CD14-positive monocyte (primary cell): ENCODE measurements at regions not wholly inside any gene's neighbourhood (a gene's known extent, or its start where the extent isn't known, plus 50 kb on each side); places are given as distances from the start of the nearest gene placed in this dataset.

Experiments
- DNase-seq, 3 donors: peaks; one replicate each; pipeline ENCODE4 v3.0.0-alpha.2; 2011 to 2022
- H2AFZ ChIP-seq: 2 replicates; pipeline ENCODE4 v1.6.0; 2012; ENCODE audit warnings: mild to moderate bottlenecking, low read depth, low read length, inconsistent platforms; ENCODE audit not compliant: insufficient read depth, poor library complexity, severe bottlenecking
- H3K27ac ChIP-seq, 2 donors: 1 replicate in 1 of 2; 2 replicates in 1 of 2; pipeline ENCODE4 v1.5.1; 2012 to 2013; ENCODE audit warnings: low read length in 2 of 2, control low read depth in 1 of 2, inconsistent platforms in 1 of 2, low read depth in 1 of 2, mild to moderate bottlenecking in 1 of 2
- H3K27me3 ChIP-seq, 2 donors: one replicate each; pipeline versions ENCODE4 v1.6.0 to v1.6.1; 2011 to 2013; ENCODE audit warnings: low read length in 2 of 2; ENCODE audit not compliant: control insufficient read depth in 2 of 2, insufficient read depth in 2 of 2
- H3K36me3 ChIP-seq, 2 donors: replicated peaks in 1 of 2; 1 replicate in 1 of 2; 2 replicates in 1 of 2; pipeline versions ENCODE4 v1.5.1 to v1.6.1; 2012 to 2013; ENCODE audit warnings: low read length in 2 of 2, control low read depth in 1 of 2, inconsistent platforms in 1 of 2, mild to moderate bottlenecking in 1 of 2; ENCODE audit not compliant: insufficient read depth in 2 of 2, control insufficient read depth in 1 of 2
- H3K4me1 ChIP-seq, 2 donors: 1 replicate in 1 of 2; 2 replicates in 1 of 2; pipeline versions ENCODE4 v1.5.1 to v1.6.1; 2012 to 2013; ENCODE audit warnings: low read length in 2 of 2, control low read depth in 1 of 2, inconsistent platforms in 1 of 2, mild to moderate bottlenecking in 1 of 2, moderate library complexity in 1 of 2; ENCODE audit not compliant: insufficient read depth in 2 of 2, control insufficient read depth in 1 of 2
- H3K4me2 ChIP-seq: replicated peaks from 2 replicates; pipeline ENCODE3; 2012; ENCODE audit warnings: low read length, moderate library complexity, mild to moderate bottlenecking; ENCODE audit not compliant: poor library complexity, severe bottlenecking; ENCODE audit errors: extremely low read depth
- H3K4me3 ChIP-seq, 3 experiments: fragments of 200-600 bp in 1 of 3; sonication (generic) in 1 of 3; replicated peaks in 1 of 3; 1 replicate in 2 of 3; 2 replicates in 1 of 3; pipeline ENCODE4 v1.5.1; 2011 to 2013; ENCODE audit warnings: low read length in 3 of 3, mild to moderate bottlenecking in 3 of 3, control low read depth in 2 of 3, low read depth in 2 of 3, inconsistent platforms in 1 of 3, moderate library complexity in 1 of 3
- H3K79me2 ChIP-seq: 2 replicates; pipeline ENCODE4 v1.6.0; 2012; ENCODE audit warnings: mild to moderate bottlenecking, control low read depth, inconsistent platforms, low read length, moderate library complexity; ENCODE audit not compliant: insufficient read depth
- H3K9ac ChIP-seq: 2 replicates; pipeline ENCODE4 v1.6.0; 2017; ENCODE audit warnings: low read length, mild to moderate bottlenecking; ENCODE audit not compliant: insufficient read depth, poor library complexity, severe bottlenecking
- H3K9me3 ChIP-seq, 2 donors: replicated peaks in 1 of 2; 1 replicate in 1 of 2; 2 replicates in 1 of 2; pipeline versions ENCODE4 v1.5.1 to v1.6.1; 2012 to 2013; ENCODE audit warnings: low read length in 2 of 2, control low read depth in 1 of 2; ENCODE audit not compliant: control insufficient read depth in 1 of 2, insufficient read depth in 1 of 2
- H4K20me1 ChIP-seq: 2 replicates; pipeline ENCODE4 v1.6.0; 2012; ENCODE audit warnings: mild to moderate bottlenecking, low read length, control low read depth, moderate library complexity; ENCODE audit not compliant: insufficient read depth
- H3K27ac Mint-ChIP-seq, 7 donors: one replicate each; pipeline ENCODE4 v1.8.0; 2020; ENCODE audit warnings: mild to moderate bottlenecking in 7 of 7, mixed read lengths in 7 of 7, moderate library complexity in 6 of 7, inconsistent platforms in 2 of 7
- H3K27me3 Mint-ChIP-seq, 3 donors: one replicate each; pipeline ENCODE4 v1.8.0; 2021 to 2022; ENCODE audit warnings: low read depth in 3 of 3, mild to moderate bottlenecking in 3 of 3, mixed read lengths in 3 of 3, moderate library complexity in 3 of 3, inconsistent platforms in 1 of 3
- H3K36me3 Mint-ChIP-seq, 2 donors: one replicate each; pipeline ENCODE4 v1.8.0; 2020; ENCODE audit warnings: mixed read lengths in 2 of 2, inconsistent platforms in 1 of 2, mild to moderate bottlenecking in 1 of 2
- H3K4me1 Mint-ChIP-seq: one replicate; pipeline ENCODE4 v1.8.0; 2020; ENCODE audit warnings: mild to moderate bottlenecking, mixed read lengths
- H3K4me3 Mint-ChIP-seq, 2 donors: one replicate each; pipeline ENCODE4 v1.8.0; 2020; ENCODE audit warnings: mild to moderate bottlenecking in 2 of 2, mixed read lengths in 2 of 2, moderate library complexity in 1 of 2
- H3K9me3 Mint-ChIP-seq, 7 donors: one replicate each; pipeline ENCODE4 v1.8.0; 2020 to 2022; ENCODE audit warnings: mixed read lengths in 7 of 7, mild to moderate bottlenecking in 6 of 7, moderate library complexity in 6 of 7, inconsistent platforms in 2 of 7
- WGBS: methylation state at CpG from one replicate; pipeline ENCODE4 v1.1.5; 2013; ENCODE audit warnings: missing lambda C conversion rate; ENCODE audit not compliant: insufficient coverage; 5-methylcytosine and 5-hydroxymethylcytosine counted together
- intact Hi-C, 2 donors: fragments of 100-400 bp; cut with micrococcal nuclease; formaldehyde crosslinking; loops; one replicate each; pipeline versions ENCODE4 v1.15.0 to v1.15.1; 2023
- TF ChIP-seq, protein P1 (sequence below): fragments of 200-600 bp; IDR thresholded peaks from one replicate; pipeline ENCODE4 v1.8.0; 2022; ENCODE audit warnings: antibody characterized with exemption, mild to moderate bottlenecking

DNA sequence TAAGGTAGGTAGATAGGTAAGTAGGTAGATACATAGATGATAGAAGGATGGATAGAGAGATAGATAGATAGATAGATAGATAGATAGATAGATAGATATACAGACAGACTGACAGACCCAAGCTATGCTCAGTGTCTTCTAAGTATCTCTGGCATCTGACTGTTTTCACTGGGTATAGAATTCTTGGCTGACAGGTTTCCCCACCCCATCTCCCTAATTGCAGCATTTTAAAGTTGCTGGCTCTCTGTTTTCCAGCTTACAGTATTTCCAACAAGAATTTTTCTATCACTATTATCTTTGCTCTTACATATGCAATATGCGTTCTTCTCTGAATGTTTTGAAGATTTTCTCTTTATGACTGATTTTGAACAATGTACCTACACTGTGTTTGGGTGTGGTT lies 328.7 kb downstream of the TCERG1L start:
- WGBS = no CpG with 5 or more reads among the region's 1 CpG
- no peak overlapping the region for H3K27ac Mint-ChIP-seq
- Histone ChIP-seq H3K36me3 (no peaks in the 10 kb centered on the region), H3K27me3 (no peaks in the 10 kb centered on the region), H3K4me3 (no peak overlapping the region), H2AFZ (no peak overlapping the region), H3K9me3 (peaks cover 0 to 5% of the 10 kb centered on the region in 2 donors), H3K4me1 (no peaks in the 10 kb centered on the region), H3K9ac (no peak overlapping the region), H3K4me2 (no peak overlapping the region), H3K27ac (no peak overlapping the region), H4K20me1 (no peaks in the 10 kb centered on the region), H3K79me2 (no peaks in the 10 kb centered on the region)
- H3K4me1 Mint-ChIP-seq = no peaks in the 10 kb centered on the region
- DNase-seq = no peak
- TF ChIP-seq, protein P1, sequence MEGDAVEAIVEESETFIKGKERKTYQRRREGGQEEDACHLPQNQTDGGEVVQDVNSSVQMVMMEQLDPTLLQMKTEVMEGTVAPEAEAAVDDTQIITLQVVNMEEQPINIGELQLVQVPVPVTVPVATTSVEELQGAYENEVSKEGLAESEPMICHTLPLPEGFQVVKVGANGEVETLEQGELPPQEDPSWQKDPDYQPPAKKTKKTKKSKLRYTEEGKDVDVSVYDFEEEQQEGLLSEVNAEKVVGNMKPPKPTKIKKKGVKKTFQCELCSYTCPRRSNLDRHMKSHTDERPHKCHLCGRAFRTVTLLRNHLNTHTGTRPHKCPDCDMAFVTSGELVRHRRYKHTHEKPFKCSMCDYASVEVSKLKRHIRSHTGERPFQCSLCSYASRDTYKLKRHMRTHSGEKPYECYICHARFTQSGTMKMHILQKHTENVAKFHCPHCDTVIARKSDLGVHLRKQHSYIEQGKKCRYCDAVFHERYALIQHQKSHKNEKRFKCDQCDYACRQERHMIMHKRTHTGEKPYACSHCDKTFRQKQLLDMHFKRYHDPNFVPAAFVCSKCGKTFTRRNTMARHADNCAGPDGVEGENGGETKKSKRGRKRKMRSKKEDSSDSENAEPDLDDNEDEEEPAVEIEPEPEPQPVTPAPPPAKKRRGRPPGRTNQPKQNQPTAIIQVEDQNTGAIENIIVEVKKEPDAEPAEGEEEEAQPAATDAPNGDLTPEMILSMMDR = no peak
- H3K27me3 Mint-ChIP-seq = peaks cover 0 to 3% (median 2%) of the 10 kb centered on the region in 3 donors
- H3K9me3 Mint-ChIP-seq = peaks cover 1 to 17% (median 7%) of the 10 kb centered on the region in 7 donors
- H3K36me3 Mint-ChIP-seq = no peaks in the 10 kb centered on the region
- intact Hi-C loops = no loop called here
- no peak overlapping the region for H3K4me3 Mint-ChIP-seq

DNA sequence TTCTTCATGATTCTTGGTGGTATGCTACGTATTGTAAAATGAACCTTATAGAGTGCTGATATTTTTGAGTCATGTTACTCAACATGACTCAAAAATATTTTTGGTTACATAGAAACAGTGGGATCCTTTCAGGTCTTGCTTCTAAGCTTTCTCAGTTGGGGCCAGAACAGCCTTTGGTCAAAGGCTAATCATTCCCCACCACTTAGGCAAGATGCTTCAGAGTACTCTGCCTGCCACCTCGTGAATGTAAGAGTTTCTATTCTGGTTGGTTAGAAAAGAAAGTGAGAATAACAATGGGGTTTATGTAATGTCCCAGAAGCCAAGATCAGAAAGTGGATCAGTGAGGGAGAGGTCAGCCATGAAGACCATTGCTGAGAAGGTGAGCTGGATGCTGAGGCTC lies 327.8 kb downstream of the TCERG1L start:
- no peak overlapping the region for H3K27ac ChIP-seq
- H3K9me3 ChIP-seq = peaks cover 0 to 5% of the 10 kb centered on the region in 2 donors
- H3K36me3 ChIP-seq = no peaks in the 10 kb centered on the region
- H3K4me3 Mint-ChIP-seq = no peak overlapping the region
- peaks cover 0 to 3% (median 2%) of the 10 kb centered on the region in 3 donors for H3K27me3 Mint-ChIP-seq
- intact Hi-C loops = no loop called here
- WGBS = no CpG with 5 or more reads among the region's 2 CpGs
- H3K36me3 Mint-ChIP-seq = no peaks in the 10 kb centered on the region
- H2AFZ ChIP-seq = no peak overlapping the region
- no peak overlapping the region for H3K27ac Mint-ChIP-seq
- H3K4me3 ChIP-seq = no peak overlapping the region
- H3K27me3 ChIP-seq = no peaks in the 10 kb centered on the region
- TF ChIP-seq, protein P1 = no peak
- no peak overlapping the region for H3K9ac ChIP-seq
- H3K4me1 ChIP-seq = no peaks in the 10 kb centered on the region
- peaks cover 1 to 18% (median 7%) of the 10 kb centered on the region in 7 donors for H3K9me3 Mint-ChIP-seq
- DNase-seq = no peak
- no peak overlapping the region for H3K4me2 ChIP-seq
- no peaks in the 10 kb centered on the region for H4K20me1 ChIP-seq
- no peaks in the 10 kb centered on the region for H3K4me1 Mint-ChIP-seq
- H3K79me2 ChIP-seq = no peaks in the 10 kb centered on the region
